GM12878 (cell line): ENCODE measurements at regions not wholly inside any gene's neighbourhood (a gene's known extent, or its start where the extent isn't known, plus 50 kb on each side); places are given as distances from the start of the nearest gene placed in this dataset.

Experiments used
- ATAC-seq: fragments of 200-7000 bp; cut with Tn5 transposase; 3 replicates; pipeline ENCODE4 v1.9.1; 2020; ENCODE audit warnings: mild to moderate bottlenecking, moderate library complexity
- BruUV-seq: library from RNA; stranded (reverse); fragments of 400-500 nt; replicated peaks from 2 replicates; lab custom pipeline; 2021; lab: Mats Ljungman, UMichigan
- CTCF ChIA-PET: fragments of 300-600 bp; sonication (Branson Sonifier 250); formaldehyde crosslinking; extraction: SDS; loops from one replicate; lab custom pipeline; 2021; ENCODE audit warnings: inconsistent platforms; lab: Yijun Ruan, JAX
- POLR2A ChIA-PET: fragments of 350-600 bp; formaldehyde crosslinking; extraction: SDS; loops from one replicate; lab custom pipeline; 2021; ENCODE audit warnings: inconsistent platforms; lab: Charles Lee
- RAD21 ChIA-PET: fragments of 300-600 bp; sonication (Branson Sonifier 250); formaldehyde crosslinking; loops from one replicate; lab custom pipeline; 2023; ENCODE audit warnings: antibody characterized with exemption; ENCODE audit not compliant: unreplicated experiment; lab: Charles Lee
- SMC1A ChIA-PET: fragments of 300-600 bp; sonication (Branson Sonifier 250); formaldehyde crosslinking; loops from one replicate; lab custom pipeline; 2023; ENCODE audit not compliant: unreplicated experiment, uncharacterized antibody; lab: Charles Lee
- DNase-seq: peaks from one replicate; pipeline ENCODE4 v3.0.0-alpha.2; 2011; ENCODE audit warnings: low read depth, low spot score
- FAIRE-seq: peaks from 3 replicates; lab custom pipeline; 2011; peaks lifted over from hg19 to GRCh38; lab: Jason Lieb, UNC
- H2AFZ ChIP-seq: 2 replicates; pipeline ENCODE4 v1.6.0; 2011; ENCODE audit warnings: low read depth, low read length, control low read depth; ENCODE audit not compliant: control insufficient read depth
- H3K27ac ChIP-seq: 2 replicates; pipeline ENCODE4 v1.5.1; 2011; ENCODE audit warnings: control low read depth; ENCODE audit not compliant: control insufficient read depth, insufficient read depth
- H3K27me3 ChIP-seq, 2 experiments: replicated peaks in 1 of 2; 2 replicates each; pipeline versions ENCODE4 v1.6.0 to v1.6.1; 2011; ENCODE audit warnings: low read length in 1 of 2; ENCODE audit not compliant: control insufficient read depth in 2 of 2, insufficient read depth in 2 of 2
- H3K36me3 ChIP-seq, 2 experiments: 2 replicates each; pipeline ENCODE4 v1.5.1; 2011; ENCODE audit warnings: low read length in 1 of 2; ENCODE audit not compliant: control insufficient read depth in 2 of 2, insufficient read depth in 2 of 2
- H3K4me1 ChIP-seq: 2 replicates; pipeline ENCODE4 v1.6.1; 2011; ENCODE audit warnings: mild to moderate bottlenecking, low read length, moderate library complexity, mixed read lengths; ENCODE audit not compliant: control insufficient read depth, insufficient read depth
- H3K4me2 ChIP-seq: 2 replicates; pipeline ENCODE4 v1.6.0; 2011; ENCODE audit warnings: control low read depth; ENCODE audit not compliant: control insufficient read depth, insufficient read depth
- H3K4me3 ChIP-seq: fragments of 200-600 bp; sonication (generic); 2 replicates; pipeline ENCODE4 v1.5.1; 2016
- H3K79me2 ChIP-seq: 2 replicates; pipeline ENCODE4 v1.6.0; 2011; ENCODE audit warnings: low read length; ENCODE audit not compliant: control insufficient read depth, insufficient read depth
- H3K9ac ChIP-seq: 2 replicates; pipeline ENCODE4 v1.8.0; 2011; ENCODE audit warnings: low read length, control low read depth, mixed read lengths; ENCODE audit not compliant: control insufficient read depth, insufficient read depth
- H3K9me3 ChIP-seq: replicated peaks from 3 replicates; pipeline ENCODE4 v1.5.1; 2011; ENCODE audit warnings: mild to moderate bottlenecking, low read length; ENCODE audit not compliant: control insufficient read depth, insufficient read depth
- H4K20me1 ChIP-seq: 2 replicates; pipeline ENCODE4 v1.6.0; 2011; ENCODE audit not compliant: control insufficient read depth, insufficient read depth
- BCLAF1 ChIP-seq: fragments of 450-650 bp; IDR thresholded peaks from 2 replicates; pipeline ENCODE4 v1.6.1; 2017; ENCODE audit warnings: antibody characterized with exemption, mild to moderate bottlenecking, moderate library complexity
- BMI1 ChIP-seq: fragments of 450-650 bp; IDR thresholded peaks from 2 replicates; pipeline ENCODE4 v1.6.1; 2016; ENCODE audit warnings: mild to moderate bottlenecking, moderate library complexity, borderline replicate concordance
- CEBPZ ChIP-seq: fragments of 150-350 bp; IDR thresholded peaks from 2 replicates; pipeline ENCODE4 v1.6.1; 2016; ENCODE audit warnings: low read depth, low read length
- IKZF1 ChIP-seq: fragments of 450-650 bp; conservative IDR thresholded peaks from 2 replicates; pipeline ENCODE4 v1.6.1; 2017; ENCODE audit warnings: antibody characterized with exemption, mild to moderate bottlenecking
- NBN ChIP-seq: fragments of 450-650 bp; IDR thresholded peaks from 2 replicates; pipeline ENCODE4 v1.6.1; 2016
- NR2C1 ChIP-seq: fragments of 450-650 bp; IDR thresholded peaks from 2 replicates; pipeline ENCODE4 v1.6.1; 2017; ENCODE audit warnings: antibody characterized with exemption, mild to moderate bottlenecking, moderate library complexity
- NR2C2 ChIP-seq: IDR thresholded peaks from 2 replicates; pipeline ENCODE4 v1.6.1; 2011; ENCODE audit warnings: borderline replicate concordance, low read depth; ENCODE audit not compliant: control insufficient read depth, insufficient read length
- RAD21 ChIP-seq: IDR thresholded peaks from 2 replicates; pipeline ENCODE4 v1.6.1; 2011; ENCODE audit warnings: mild to moderate bottlenecking, low read depth, low read length, moderate library complexity; ENCODE audit not compliant: insufficient read depth
- RBBP5 ChIP-seq: fragments of 200-600 bp; sonication (generic); conservative IDR thresholded peaks from 2 replicates; pipeline ENCODE4 v1.6.1; 2016
- SMAD5 ChIP-seq: IDR thresholded peaks from 2 replicates; pipeline ENCODE4 v1.6.1; 2016; ENCODE audit warnings: antibody characterized with exemption, low read depth
- SREBF1 ChIP-seq: IDR thresholded peaks from 2 replicates; pipeline ENCODE4 v1.6.1; 2012; ENCODE audit warnings: mild to moderate bottlenecking, low read length
- STAT1 ChIP-seq: fragments of 450-650 bp; conservative IDR thresholded peaks from 2 replicates; pipeline ENCODE4 v1.6.1; 2014; ENCODE audit warnings: antibody characterized with exemption, mild to moderate bottlenecking
- YBX1 ChIP-seq: fragments of 450-650 bp; IDR thresholded peaks from 2 replicates; pipeline ENCODE4 v1.6.1; 2016; ENCODE audit warnings: antibody characterized with exemption
- ZZZ3 ChIP-seq: IDR thresholded peaks from 2 replicates; pipeline ENCODE4 v1.6.1; 2011; ENCODE audit warnings: low read depth; ENCODE audit not compliant: control insufficient read depth, insufficient read length
- WGBS: methylation state at CpG from one replicate; pipeline ENCODE4 v1.1.6; 2016; ENCODE audit warnings: low lambda C conversion rate; ENCODE audit not compliant: insufficient replicate concordance, insufficient coverage; ENCODE audit errors: missing lambda C conversion rate; 5-methylcytosine and 5-hydroxymethylcytosine counted together
- in situ Hi-C: fragments of 300-500 bp; cut with MboI; formaldehyde crosslinking; loops from 9 replicates; pipeline ENCODE4 v1.14.3; 2018; ENCODE audit warnings: mixed read lengths
- intact Hi-C: fragments of 100-400 bp; cut with micrococcal nuclease; formaldehyde crosslinking; loops from one replicate; pipeline ENCODE4 v1.14.2; 2022; ENCODE audit not compliant: unreplicated experiment
- TF ChIP-seq, protein P1 (sequence below): IDR thresholded peaks from 2 replicates; pipeline ENCODE4 v1.6.1; 2012; ENCODE audit warnings: low read depth, low read length, improper control_type of control experiment
- TF ChIP-seq, protein P2 (sequence below): IDR thresholded peaks from 2 replicates; pipeline ENCODE4 v1.6.1; 2012; ENCODE audit warnings: low read length, inconsistent platforms

- TF ChIP-seq CEBPZ, result no peak
- no peak for TF ChIP-seq NR2C1
- TF ChIP-seq STAT1, result no peak
- TF ChIP-seq, protein P1, sequence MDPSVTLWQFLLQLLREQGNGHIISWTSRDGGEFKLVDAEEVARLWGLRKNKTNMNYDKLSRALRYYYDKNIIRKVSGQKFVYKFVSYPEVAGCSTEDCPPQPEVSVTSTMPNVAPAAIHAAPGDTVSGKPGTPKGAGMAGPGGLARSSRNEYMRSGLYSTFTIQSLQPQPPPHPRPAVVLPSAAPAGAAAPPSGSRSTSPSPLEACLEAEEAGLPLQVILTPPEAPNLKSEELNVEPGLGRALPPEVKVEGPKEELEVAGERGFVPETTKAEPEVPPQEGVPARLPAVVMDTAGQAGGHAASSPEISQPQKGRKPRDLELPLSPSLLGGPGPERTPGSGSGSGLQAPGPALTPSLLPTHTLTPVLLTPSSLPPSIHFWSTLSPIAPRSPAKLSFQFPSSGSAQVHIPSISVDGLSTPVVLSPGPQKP, result no peak
- no peak for TF ChIP-seq SREBF1
- TF ChIP-seq ZZZ3, result no peak
- TF ChIP-seq, all 136 proteins: peak for 0
Measured at GRCh38 chr2:64391940-64392339, 62.0 kb upstream of the LGALSL start (continued).

- in situ Hi-C loops (no loop called here), intact Hi-C loops (no loop called here)
- H4K20me1 ChIP-seq, result no peaks in the 10 kb centered on the region
- ChIA-PET SMC1A (no interaction called here), CTCF (interaction anchor here (0.8 kb wide), 1 partner anchor 18 kb away, joined by 4 read pairs; no protein-coding TSS in a partner anchor), RAD21 (no interaction called here), POLR2A (no interaction called here)
- no peak overlapping the region for H2AFZ ChIP-seq
- H3K36me3 ChIP-seq, result no peaks in the 10 kb centered on the region
- no peak overlapping the region for H3K4me2 ChIP-seq
- 77% methylated on average over 2 of the region's 2 CpGs for WGBS
- no peak overlapping the region for H3K27ac ChIP-seq
- H3K79me2 ChIP-seq, result no peaks in the 10 kb centered on the region
- H3K9ac ChIP-seq, result no peak overlapping the region
- no peaks in the 10 kb centered on the region; the same call in 2 of the 3 replicates for H3K9me3 ChIP-seq
- FAIRE-seq (no peak), ATAC-seq (no peak), DNase-seq (no peak)
- no peaks in the 10 kb centered on the region for H3K27me3 ChIP-seq
- no peak overlapping the region for H3K4me3 ChIP-seq
- no peaks in the 10 kb centered on the region for H3K4me1 ChIP-seq
- no TSS peak for BruUV-seq
- TF ChIP-seq YBX1, result no peak
- TF ChIP-seq STAT1, result no peak
- no peak for TF ChIP-seq IKZF1
- TF ChIP-seq, protein P2, sequence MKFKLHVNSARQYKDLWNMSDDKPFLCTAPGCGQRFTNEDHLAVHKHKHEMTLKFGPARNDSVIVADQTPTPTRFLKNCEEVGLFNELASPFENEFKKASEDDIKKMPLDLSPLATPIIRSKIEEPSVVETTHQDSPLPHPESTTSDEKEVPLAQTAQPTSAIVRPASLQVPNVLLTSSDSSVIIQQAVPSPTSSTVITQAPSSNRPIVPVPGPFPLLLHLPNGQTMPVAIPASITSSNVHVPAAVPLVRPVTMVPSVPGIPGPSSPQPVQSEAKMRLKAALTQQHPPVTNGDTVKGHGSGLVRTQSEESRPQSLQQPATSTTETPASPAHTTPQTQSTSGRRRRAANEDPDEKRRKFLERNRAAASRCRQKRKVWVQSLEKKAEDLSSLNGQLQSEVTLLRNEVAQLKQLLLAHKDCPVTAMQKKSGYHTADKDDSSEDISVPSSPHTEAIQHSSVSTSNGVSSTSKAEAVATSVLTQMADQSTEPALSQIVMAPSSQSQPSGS, result no peak
- TF ChIP-seq NR2C2, result no peak
- TF ChIP-seq NBN, result no peak
- TF ChIP-seq RBBP5, result no peak
- no peak for TF ChIP-seq SMAD5
- no peak for TF ChIP-seq BMI1
- TF ChIP-seq BCLAF1, result no peak
- no peak for TF ChIP-seq RAD21
Measured at GRCh38 chr2:64392529-64392928, 61.4 kb upstream of the LGALSL start.
